HG03175 (cell line): ENCODE measurements at regions not wholly inside any gene's neighbourhood (a gene's known extent, or its start where the extent isn't known, plus 50 kb on each side); places are given as distances from the start of the nearest gene placed in this dataset.

Source experiments
- ATAC-seq: cut with Tn5 transposase; IDR thresholded peaks from one replicate; pipeline ENCODE4 v1.9.1; 2021; ENCODE audit warnings: mild to moderate bottlenecking, moderate library complexity; ENCODE audit not compliant: unreplicated experiment

- ATAC-seq, result no peak
Observed at GRCh38 chr13:60629158-60629557, 232.1 kb downstream of the TDRD3 start.

GRCh38 chr13:60627071-60627686 is 230.2 kb downstream of the TDRD3 start:
- ATAC-seq, result peak; percentile 73
